SU-DHL-6 (cell line): ENCODE measurements at regions not wholly inside any gene's neighbourhood (a gene's known extent, or its start where the extent isn't known, plus 50 kb on each side); places are given as distances from the start of the nearest gene placed in this dataset.

ENCODE experiments used
- H2AFZ ChIP-seq: fragments of 200-600 bp; sonication (generic); 2 replicates; pipeline ENCODE4 v1.6.1; 2014; ENCODE audit warnings: low read depth, mild to moderate bottlenecking, moderate library complexity, mixed read lengths, antibody characterized with exemption, low read length; ENCODE audit not compliant: severe bottlenecking
- H3F3A ChIP-seq: fragments of 200-600 bp; shearing (Covaris generic); 2 replicates; pipeline ENCODE4 v1.6.0; 2016; ENCODE audit warnings: antibody characterized with exemption, mild to moderate bottlenecking; ENCODE audit not compliant: insufficient read depth
- H3K27ac ChIP-seq: fragments of 200-600 bp; sonication (generic); 2 replicates; pipeline ENCODE4 v1.5.1; 2016; ENCODE audit warnings: low read depth, mild to moderate bottlenecking, low read length, moderate library complexity, mixed read lengths
- H3K27me3 ChIP-seq: fragments of 200-600 bp; sonication (generic), shearing (Covaris generic); 2 replicates; pipeline ENCODE4 v1.6.0; 2014; ENCODE audit warnings: mild to moderate bottlenecking, low read length
- H3K36me3 ChIP-seq: fragments of 200-600 bp; sonication (generic); 2 replicates; pipeline ENCODE4 v1.6.1; 2014; ENCODE audit warnings: mild to moderate bottlenecking, low read length, mixed read lengths
- H3K4me2 ChIP-seq: fragments of 300-600, 200-600 bp; shearing (Covaris generic), sonication (generic); 2 replicates; pipeline ENCODE4 v1.6.0; 2014; ENCODE audit warnings: low read length, low read depth, mild to moderate bottlenecking; ENCODE audit not compliant: poor library complexity, severe bottlenecking
- H3K4me3 ChIP-seq: fragments of 200-600 bp; sonication (generic); 2 replicates; pipeline ENCODE4 v1.5.1; 2014; ENCODE audit warnings: antibody characterized with exemption, low read length, mild to moderate bottlenecking, mixed read lengths; ENCODE audit not compliant: insufficient read depth, poor library complexity, severe bottlenecking
- H3K79me2 ChIP-seq: fragments of 200-600 bp; sonication (generic); 2 replicates; pipeline ENCODE4 v1.6.1; 2014; ENCODE audit warnings: mild to moderate bottlenecking, low read length, moderate library complexity; ENCODE audit not compliant: insufficient read depth
- H3K9ac ChIP-seq: fragments of 200-600 bp; sonication (generic); 2 replicates; pipeline ENCODE4 v1.7.0; 2014; ENCODE audit warnings: mild to moderate bottlenecking, low read length
- H3K9me2 ChIP-seq: fragments of 200-600 bp; sonication (generic); replicated peaks from 2 replicates; pipeline ENCODE4 v1.6.1; 2014; ENCODE audit warnings: low read length; ENCODE audit not compliant: insufficient read depth
- H3K9me3 ChIP-seq: fragments of 200-600 bp; sonication (generic); 2 replicates; pipeline ENCODE4 v1.6.1; 2014; ENCODE audit warnings: low read length, mixed read lengths; ENCODE audit not compliant: insufficient read depth
- H4K20me1 ChIP-seq: fragments of 200-600 bp; sonication (generic); 2 replicates; pipeline ENCODE4 v1.6.1; 2014; ENCODE audit warnings: low read depth, mild to moderate bottlenecking, antibody characterized with exemption, low read length, moderate library complexity, mixed read lengths
- EZH2phosphoT487 ChIP-seq: fragments of 200-600 bp; sonication (generic), shearing (Covaris generic); conservative IDR thresholded peaks from 2 replicates; pipeline ENCODE4 v1.6.1; 2018; ENCODE audit warnings: mild to moderate bottlenecking, antibody characterized with exemption, low read length, moderate library complexity, mixed read lengths
- TF ChIP-seq, protein P1 (sequence below): fragments of 200-600 bp; sonication (generic); IDR thresholded peaks from one replicate; pipeline ENCODE4 v1.5.1; 2017; ENCODE audit warnings: antibody characterized with exemption, mild to moderate bottlenecking, low read length, moderate library complexity; ENCODE audit not compliant: insufficient read depth, poor library complexity, severe bottlenecking

DNA sequence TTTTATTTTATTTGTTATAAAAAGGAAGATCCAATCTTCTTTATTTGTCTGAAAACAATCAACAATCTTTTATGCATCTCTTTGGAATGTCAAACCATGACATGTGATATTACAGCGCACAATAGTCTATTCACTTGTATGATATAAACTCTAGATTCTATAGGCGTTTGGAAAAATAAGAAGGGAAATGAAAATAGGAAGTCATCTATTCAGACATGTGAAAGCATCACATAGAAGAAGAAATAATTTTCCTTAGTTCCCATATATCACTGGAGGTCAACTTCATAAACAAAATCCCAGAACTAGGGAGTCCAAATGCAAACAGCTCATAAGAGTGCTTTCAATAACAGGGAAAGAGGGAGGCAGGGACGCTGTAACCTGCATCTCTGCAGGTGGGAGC, 139.5 kb upstream of the RASGEF1B start:
- H3F3A ChIP-seq: 0 out of 2 replicates have a peak, but pooled peaks cover 3% of the 10 kb centered on the region
- H2AFZ ChIP-seq: no peak overlapping the region
- no peaks in the 10 kb centered on the region for H3K36me3 ChIP-seq
- TF ChIP-seq, protein P1, sequence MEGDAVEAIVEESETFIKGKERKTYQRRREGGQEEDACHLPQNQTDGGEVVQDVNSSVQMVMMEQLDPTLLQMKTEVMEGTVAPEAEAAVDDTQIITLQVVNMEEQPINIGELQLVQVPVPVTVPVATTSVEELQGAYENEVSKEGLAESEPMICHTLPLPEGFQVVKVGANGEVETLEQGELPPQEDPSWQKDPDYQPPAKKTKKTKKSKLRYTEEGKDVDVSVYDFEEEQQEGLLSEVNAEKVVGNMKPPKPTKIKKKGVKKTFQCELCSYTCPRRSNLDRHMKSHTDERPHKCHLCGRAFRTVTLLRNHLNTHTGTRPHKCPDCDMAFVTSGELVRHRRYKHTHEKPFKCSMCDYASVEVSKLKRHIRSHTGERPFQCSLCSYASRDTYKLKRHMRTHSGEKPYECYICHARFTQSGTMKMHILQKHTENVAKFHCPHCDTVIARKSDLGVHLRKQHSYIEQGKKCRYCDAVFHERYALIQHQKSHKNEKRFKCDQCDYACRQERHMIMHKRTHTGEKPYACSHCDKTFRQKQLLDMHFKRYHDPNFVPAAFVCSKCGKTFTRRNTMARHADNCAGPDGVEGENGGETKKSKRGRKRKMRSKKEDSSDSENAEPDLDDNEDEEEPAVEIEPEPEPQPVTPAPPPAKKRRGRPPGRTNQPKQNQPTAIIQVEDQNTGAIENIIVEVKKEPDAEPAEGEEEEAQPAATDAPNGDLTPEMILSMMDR: no peak
- TF ChIP-seq EZH2phosphoT487: no peak
- no peak overlapping the region for H3K27ac ChIP-seq
- H3K9me2 ChIP-seq: no peaks in the 10 kb centered on the region
- H3K9me3 ChIP-seq: no peaks in the 10 kb centered on the region
- H3K4me2 ChIP-seq: no peak overlapping the region
- H4K20me1 ChIP-seq: no peaks in the 10 kb centered on the region
- H3K4me3 ChIP-seq: no peak overlapping the region
- H3K9ac ChIP-seq: no peak overlapping the region
- H3K27me3 ChIP-seq: no peaks in the 10 kb centered on the region
- no peaks in the 10 kb centered on the region for H3K79me2 ChIP-seq

DNA sequence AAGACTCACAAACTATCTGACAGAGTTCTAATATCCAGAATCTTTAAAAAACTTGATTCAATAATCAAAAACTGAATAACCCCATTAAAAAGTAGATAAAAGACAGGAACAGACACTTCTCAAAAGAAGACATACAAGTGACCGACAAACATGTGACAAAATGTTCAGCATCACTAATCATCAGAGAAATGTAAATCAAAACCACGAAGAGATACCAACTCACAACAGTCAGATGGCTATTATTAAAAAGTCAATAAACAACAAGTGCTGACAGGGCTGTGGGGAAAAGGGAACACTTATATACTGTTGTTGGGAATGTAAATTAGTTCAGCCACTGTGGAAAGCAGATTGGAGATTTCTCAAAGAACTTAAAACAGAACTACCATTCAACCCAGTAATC, 138.1 kb upstream of the RASGEF1B start:
- Histone ChIP-seq H3K4me3 (no peak overlapping the region), H3K27me3 (no peaks in the 10 kb centered on the region), H3K79me2 (no peaks in the 10 kb centered on the region), H3K27ac (peak overlapping the region; percentile 51; the same call in 1 of the 2 replicates), H3K9ac (peak overlapping the region; percentile 16; the same call in 1 of the 2 replicates), H3K9me2 (no peaks in the 10 kb centered on the region), H3F3A (0 out of 2 replicates have a peak, but pooled peaks cover 10% of the 10 kb centered on the region), H3K4me2 (peak overlapping the region; percentile 28), H3K9me3 (no peaks in the 10 kb centered on the region), H3K36me3 (no peaks in the 10 kb centered on the region), H2AFZ (no peak overlapping the region), H4K20me1 (no peaks in the 10 kb centered on the region)
- TF ChIP-seq EZH2phosphoT487: no peak
- TF ChIP-seq, protein P1: no peak

GRCh38 chr4:81607950-81608349, 136.2 kb upstream of the RASGEF1B start:
- no peaks in the 10 kb centered on the region for H3K9me2 ChIP-seq
- no peak overlapping the region for H3K9ac ChIP-seq
- peak overlapping the region; percentile 65 for H3K4me2 ChIP-seq
- H3K27me3 ChIP-seq: no peaks in the 10 kb centered on the region
- no peaks in the 10 kb centered on the region for H3K36me3 ChIP-seq
- H3K4me3 ChIP-seq: no peak overlapping the region
- H3K9me3 ChIP-seq: no peaks in the 10 kb centered on the region
- no peaks in the 10 kb centered on the region for H4K20me1 ChIP-seq
- H2AFZ ChIP-seq: no peak overlapping the region
- H3K79me2 ChIP-seq: no peaks in the 10 kb centered on the region
- H3F3A ChIP-seq: 0 out of 2 replicates have a peak, but pooled peaks cover 10% of the 10 kb centered on the region
- TF ChIP-seq, protein P1: no peak
- no peak for TF ChIP-seq EZH2phosphoT487
- peak overlapping the region; percentile 19; the same call in 1 of the 2 replicates for H3K27ac ChIP-seq
